Kidney epithelial cell (primary cell): ENCODE measurements at regions not wholly inside any gene's neighbourhood (a gene's known extent, or its start where the extent isn't known, plus 50 kb on each side); places are given as distances from the start of the nearest gene placed in this dataset.

Experiments used
- DNase-seq: peaks from one replicate; pipeline ENCODE4 v3.0.0-alpha.2; 2010; ENCODE audit warnings: low read depth
- H3K27me3 ChIP-seq: 2 replicates; pipeline ENCODE4 v1.6.0; 2011; ENCODE audit warnings: low read length; ENCODE audit not compliant: control insufficient read depth, insufficient read depth
- H3K36me3 ChIP-seq: 2 replicates; pipeline ENCODE4 v1.5.1; 2011; ENCODE audit warnings: low read length; ENCODE audit not compliant: control insufficient read depth, insufficient read depth
- H3K4me3 ChIP-seq: 2 replicates; pipeline ENCODE4 v1.5.1; 2011; ENCODE audit warnings: low read depth, mild to moderate bottlenecking, control low read depth, low read length
- TF ChIP-seq, protein P1 (sequence below): IDR thresholded peaks from 2 replicates; pipeline ENCODE4 v1.5.1; 2011; ENCODE audit warnings: mild to moderate bottlenecking, moderate library complexity, low read length, control low read depth, inconsistent platforms; ENCODE audit not compliant: insufficient read depth, poor library complexity, severe bottlenecking

DNA sequence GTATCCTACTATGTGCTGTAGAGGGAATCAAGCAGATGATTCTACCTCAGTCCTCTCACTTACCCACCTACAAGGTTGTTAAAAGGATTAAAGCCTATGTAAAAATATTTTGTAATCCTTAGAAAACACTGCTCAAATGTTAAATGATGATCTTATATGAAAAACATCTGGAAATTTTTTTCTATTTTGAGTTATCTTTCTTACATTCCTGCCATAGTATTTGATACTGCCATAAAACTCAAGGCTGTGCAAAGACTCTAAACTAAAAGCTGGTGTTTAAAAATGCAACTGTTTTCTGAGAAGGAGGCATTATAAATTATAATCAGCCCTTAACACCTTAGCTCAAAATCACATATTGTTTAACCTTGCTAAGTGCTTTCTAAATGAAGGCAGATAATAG lies 474.2 kb downstream of the PRELID2 start:
- H3K4me3 ChIP-seq, result no peak overlapping the region
- no peaks in the 10 kb centered on the region for H3K36me3 ChIP-seq
- TF ChIP-seq, protein P1, sequence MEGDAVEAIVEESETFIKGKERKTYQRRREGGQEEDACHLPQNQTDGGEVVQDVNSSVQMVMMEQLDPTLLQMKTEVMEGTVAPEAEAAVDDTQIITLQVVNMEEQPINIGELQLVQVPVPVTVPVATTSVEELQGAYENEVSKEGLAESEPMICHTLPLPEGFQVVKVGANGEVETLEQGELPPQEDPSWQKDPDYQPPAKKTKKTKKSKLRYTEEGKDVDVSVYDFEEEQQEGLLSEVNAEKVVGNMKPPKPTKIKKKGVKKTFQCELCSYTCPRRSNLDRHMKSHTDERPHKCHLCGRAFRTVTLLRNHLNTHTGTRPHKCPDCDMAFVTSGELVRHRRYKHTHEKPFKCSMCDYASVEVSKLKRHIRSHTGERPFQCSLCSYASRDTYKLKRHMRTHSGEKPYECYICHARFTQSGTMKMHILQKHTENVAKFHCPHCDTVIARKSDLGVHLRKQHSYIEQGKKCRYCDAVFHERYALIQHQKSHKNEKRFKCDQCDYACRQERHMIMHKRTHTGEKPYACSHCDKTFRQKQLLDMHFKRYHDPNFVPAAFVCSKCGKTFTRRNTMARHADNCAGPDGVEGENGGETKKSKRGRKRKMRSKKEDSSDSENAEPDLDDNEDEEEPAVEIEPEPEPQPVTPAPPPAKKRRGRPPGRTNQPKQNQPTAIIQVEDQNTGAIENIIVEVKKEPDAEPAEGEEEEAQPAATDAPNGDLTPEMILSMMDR, result no peak
- no peak for DNase-seq
- H3K27me3 ChIP-seq, result no peaks in the 10 kb centered on the region

DNA sequence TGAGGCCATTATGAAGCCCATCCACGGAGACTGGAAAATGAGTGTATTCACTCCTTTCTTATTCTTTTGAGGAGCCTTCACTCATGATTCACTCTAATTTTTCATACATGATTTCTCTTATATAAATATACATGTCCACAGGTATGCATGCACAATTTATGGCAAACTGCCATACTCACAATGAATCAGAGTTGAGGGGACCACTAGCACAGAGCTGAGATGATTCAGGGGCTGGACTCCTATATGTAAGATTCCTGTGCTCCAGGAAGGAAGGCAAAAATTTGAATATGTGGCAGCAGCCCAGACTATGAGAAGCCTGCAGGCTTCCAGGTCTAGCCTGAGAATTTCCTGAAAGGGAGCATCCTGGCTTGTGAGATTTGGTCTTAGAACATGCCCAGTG lies 484.6 kb downstream of the PRELID2 start:
- TF ChIP-seq, protein P1, result no peak
- no peaks in the 10 kb centered on the region for H3K36me3 ChIP-seq
- DNase-seq, result peak; percentile 34

DNA sequence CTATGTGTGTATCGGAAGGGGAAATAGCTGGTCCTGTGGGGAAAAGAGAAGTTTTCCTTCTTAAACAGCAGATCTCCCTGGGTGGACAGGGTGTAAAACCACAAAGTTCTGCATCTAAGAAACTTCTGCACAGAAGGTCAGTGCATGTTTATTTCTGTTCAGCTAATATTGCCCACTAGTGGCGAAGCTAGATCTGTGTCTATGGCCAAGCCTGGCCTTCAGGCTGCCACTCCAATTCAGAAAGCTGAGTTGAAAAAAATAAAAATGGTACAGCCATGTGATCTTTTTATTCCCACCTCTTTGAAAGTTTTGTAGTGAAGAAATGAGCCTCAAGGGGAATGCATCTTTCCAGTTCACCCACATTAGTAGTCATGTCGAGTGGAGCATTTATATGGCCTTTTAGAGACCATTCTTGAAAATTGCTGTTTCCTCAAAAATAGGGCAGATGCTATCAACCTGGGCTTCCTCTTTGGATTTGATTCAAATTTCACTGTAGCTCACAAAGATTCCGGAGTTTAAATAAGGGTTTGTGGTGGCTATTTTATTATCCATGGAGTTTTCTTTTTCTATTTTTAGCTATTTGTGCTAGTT lies 488.0 kb downstream of the PRELID2 start:
- no peak for DNase-seq
- TF ChIP-seq, protein P1, result peak; percentile 67
- no peaks in the 10 kb centered on the region for H3K27me3 ChIP-seq
- H3K36me3 ChIP-seq, result no peaks in the 10 kb centered on the region
- no peak overlapping the region for H3K4me3 ChIP-seq

More for the DNA sequence above, 484.6 kb downstream of the PRELID2 start:
- Histone ChIP-seq H3K4me3 (no peak overlapping the region), H3K27me3 (no peaks in the 10 kb centered on the region)

DNA sequence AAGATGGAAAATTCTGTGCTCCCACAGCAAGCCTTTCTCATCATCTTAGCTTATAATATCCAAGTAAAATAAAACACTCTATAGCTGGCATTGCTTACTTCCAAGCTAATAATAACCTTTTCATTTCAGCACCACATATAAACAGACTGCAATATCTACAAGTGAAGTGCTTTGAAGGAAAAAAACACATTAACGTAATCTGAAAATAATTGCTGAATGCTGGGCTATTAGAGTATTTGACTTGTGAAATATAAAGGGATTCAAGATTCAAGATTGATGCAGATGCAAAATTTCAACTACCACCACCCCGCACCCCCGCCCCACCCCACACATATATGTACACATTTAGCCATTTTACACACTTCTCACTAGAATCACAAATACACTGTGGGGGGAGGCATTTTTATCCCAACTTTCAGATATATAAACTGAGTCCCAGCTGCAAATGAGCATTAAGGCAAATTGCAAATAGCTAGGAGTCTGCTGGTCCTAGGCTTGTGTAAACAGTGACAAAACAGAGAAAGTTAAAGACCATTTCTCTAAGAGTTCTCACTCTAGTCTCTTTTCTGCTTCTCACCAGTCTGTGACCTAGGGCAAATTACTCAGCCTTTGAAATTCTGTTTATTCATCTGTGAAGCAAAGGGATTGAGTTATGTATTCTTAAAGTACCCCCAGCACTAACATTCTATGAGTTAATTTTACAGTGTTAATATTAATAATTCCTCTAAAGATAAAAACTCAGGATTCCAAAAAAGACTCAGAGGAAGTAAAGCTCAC lies 489.4 kb downstream of the PRELID2 start:
- TF ChIP-seq, protein P1, result no peak
- no peaks in the 10 kb centered on the region for H3K27me3 ChIP-seq
- no peaks in the 10 kb centered on the region for H3K36me3 ChIP-seq
- H3K4me3 ChIP-seq, result no peak overlapping the region
- no peak for DNase-seq

DNA sequence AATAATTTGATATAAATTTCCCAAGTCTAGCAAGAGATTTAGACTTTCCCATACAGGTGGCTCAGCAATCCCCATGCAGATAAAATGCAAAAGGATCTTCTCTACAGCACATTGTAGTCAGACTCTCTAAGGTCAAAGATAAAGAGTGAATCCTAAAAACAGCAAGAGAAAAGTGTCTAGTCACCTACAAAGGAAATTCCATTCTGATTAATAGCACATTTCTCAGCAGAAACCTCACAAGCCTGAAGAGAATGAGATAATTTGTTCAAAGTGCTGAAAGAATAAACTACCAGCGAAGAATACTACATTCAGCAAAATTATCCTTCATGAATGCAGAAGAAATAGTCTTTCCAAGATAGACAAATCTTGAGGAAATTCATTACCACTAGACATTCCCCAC lies 493.3 kb downstream of the PRELID2 start:
- TF ChIP-seq, protein P1, result no peak
- DNase-seq, result no peak
- H3K4me3 ChIP-seq, result no peak overlapping the region
- no peaks in the 10 kb centered on the region for H3K36me3 ChIP-seq
- H3K27me3 ChIP-seq, result no peaks in the 10 kb centered on the region
